ENCODE measurements at regions not wholly inside any gene's neighbourhood (a gene's known extent, or its start where the extent isn't known, plus 50 kb on each side); places are given as distances from the start of the nearest gene placed in this dataset.

DNA sequence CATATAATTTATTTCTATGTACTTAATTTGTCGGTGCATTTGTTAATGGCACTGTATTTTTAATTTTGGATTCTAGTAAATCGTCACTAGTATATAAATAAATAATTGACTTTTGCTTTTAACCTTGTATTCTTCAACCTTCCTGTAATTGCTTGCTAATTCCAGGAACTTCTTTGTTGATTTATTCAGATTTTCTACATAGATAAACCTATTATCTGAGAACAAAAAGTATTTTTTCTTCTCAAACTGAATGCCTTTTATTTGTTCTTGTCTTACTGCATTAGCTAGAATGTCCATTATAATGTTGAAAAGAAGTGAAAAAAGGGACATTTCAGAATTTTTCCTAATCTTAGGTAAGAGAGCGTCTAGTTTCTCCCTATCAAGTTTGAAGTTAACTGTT is 839.1 kb downstream of the SH3BGRL start (continued):
- no peak for TF ChIP-seq ZC3H4 (CRISPR knock-in tag; IDR thresholded peaks at IDR 0.05; ENCODE audit: borderline replicate concordance)
- TF ChIP-seq OTX1 (CRISPR knock-in tag; IDR thresholded peaks at IDR 0.05), result no peak
- TF ChIP-seq SMAD3 (CRISPR knock-in tag; conservative IDR thresholded peaks at IDR 0.05), result no peak
- TF ChIP-seq MTA2 (IDR thresholded peaks at IDR 0.05; ENCODE audit: low read depth), result no peak
- TF ChIP-seq MAFF (IDR thresholded peaks at IDR 0.05; ENCODE audit: low read length), result no peak
- no peak for TF ChIP-seq PRMT5 (CRISPR knock-in tag; IDR thresholded peaks at IDR 0.05)
- no peak for TF ChIP-seq MBD2 (IDR thresholded peaks at IDR 0.05; ENCODE audit: borderline replicate concordance, low read depth)
- TF ChIP-seq, protein P1, sequence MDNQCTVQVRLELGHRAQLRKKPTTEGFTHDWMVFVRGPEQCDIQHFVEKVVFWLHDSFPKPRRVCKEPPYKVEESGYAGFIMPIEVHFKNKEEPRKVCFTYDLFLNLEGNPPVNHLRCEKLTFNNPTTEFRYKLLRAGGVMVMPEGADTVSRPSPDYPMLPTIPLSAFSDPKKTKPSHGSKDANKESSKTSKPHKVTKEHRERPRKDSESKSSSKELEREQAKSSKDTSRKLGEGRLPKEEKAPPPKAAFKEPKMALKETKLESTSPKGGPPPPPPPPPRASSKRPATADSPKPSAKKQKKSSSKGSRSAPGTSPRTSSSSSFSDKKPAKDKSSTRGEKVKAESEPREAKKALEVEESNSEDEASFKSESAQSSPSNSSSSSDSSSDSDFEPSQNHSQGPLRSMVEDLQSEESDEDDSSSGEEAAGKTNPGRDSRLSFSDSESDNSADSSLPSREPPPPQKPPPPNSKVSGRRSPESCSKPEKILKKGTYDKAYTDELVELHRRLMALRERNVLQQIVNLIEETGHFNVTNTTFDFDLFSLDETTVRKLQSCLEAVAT (IDR thresholded peaks at IDR 0.05), result no peak

DNA sequence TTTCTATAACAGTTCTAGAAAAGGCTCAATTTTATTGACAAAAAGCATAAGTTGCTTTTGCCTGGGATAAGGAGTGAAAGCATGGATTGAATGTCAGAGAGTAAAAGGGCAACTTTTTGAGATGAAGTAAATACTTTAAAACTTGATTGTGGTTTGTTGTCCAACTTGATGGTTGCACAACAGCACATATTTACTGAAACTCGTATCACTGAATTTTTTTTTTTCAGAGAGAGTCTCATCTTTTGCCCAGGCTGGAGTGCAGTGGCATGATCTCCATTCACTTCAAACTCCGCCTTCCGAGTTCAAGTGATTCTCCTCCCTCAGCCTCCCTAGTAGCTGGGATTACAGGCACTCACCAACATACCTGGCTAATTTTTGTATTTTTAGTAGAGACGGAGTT is 856.8 kb downstream of the SH3BGRL start:
- no peak overlapping the region for H3K4me2 ChIP-seq (ENCODE audit: insufficient read depth, low read length)
- ATAC-seq (no peak), DNase-seq (ENCODE audit: extremely low read depth in 1 of 4, low spot score in 3 of 4) (no peak), FAIRE-seq (no peak)
- in situ Hi-C loops (cut with MboI) (no loop called here), intact Hi-C loops (cut with micrococcal nuclease) (no loop called here)
- H2AFZ ChIP-seq (ENCODE audit: low read depth, low read length), result no peak overlapping the region
- H3K4me3 ChIP-seq, result no peak overlapping the region
- 0% methylated on average over 4 of the region's 4 CpGs for WGBS (ENCODE audit: insufficient coverage, low coverage, missing lambda C conversion rate)
- ChIA-PET CTCF (ENCODE audit: low intra/inter-chr PET ratio) (no interaction called here), POLR2A (no interaction called here)
- H4K20me1 ChIP-seq (replicated peaks; ENCODE audit: control insufficient read depth, insufficient read depth, low read length), result no peaks in the 10 kb centered on the region
- no peaks in the 10 kb centered on the region for H3K36me3 ChIP-seq (ENCODE audit: control insufficient read depth, insufficient read depth, low read length)
- H3K9me3 ChIP-seq (replicated peaks; ENCODE audit: control insufficient read depth, insufficient read depth, low read depth, low read length), result no peaks in the 10 kb centered on the region
- no peaks in the 10 kb centered on the region for H3K4me1 ChIP-seq (replicated peaks in 1 of 2; ENCODE audit: control insufficient read depth in 2 of 2, insufficient read depth in 2 of 2, low read length in 2 of 2)
- H3K9me1 ChIP-seq (ENCODE audit: control insufficient read depth, insufficient read depth, low read length), result no peaks in the 10 kb centered on the region
- H3K27ac ChIP-seq (ENCODE audit: extremely low read depth, low read depth, low read length), result no peak overlapping the region
- TF ChIP-seq FOXA1 (IDR thresholded peaks at IDR 0.05; ENCODE audit: borderline replicate concordance) (no peak), SMAD4 (CRISPR knock-in tag; conservative IDR thresholded peaks at IDR 0.05) (no peak), XRCC3 (IDR thresholded peaks at IDR 0.05) (no peak), KLF1 (tag; IDR thresholded peaks at IDR 0.05) (no peak)
- TF ChIP-seq, protein P2, sequence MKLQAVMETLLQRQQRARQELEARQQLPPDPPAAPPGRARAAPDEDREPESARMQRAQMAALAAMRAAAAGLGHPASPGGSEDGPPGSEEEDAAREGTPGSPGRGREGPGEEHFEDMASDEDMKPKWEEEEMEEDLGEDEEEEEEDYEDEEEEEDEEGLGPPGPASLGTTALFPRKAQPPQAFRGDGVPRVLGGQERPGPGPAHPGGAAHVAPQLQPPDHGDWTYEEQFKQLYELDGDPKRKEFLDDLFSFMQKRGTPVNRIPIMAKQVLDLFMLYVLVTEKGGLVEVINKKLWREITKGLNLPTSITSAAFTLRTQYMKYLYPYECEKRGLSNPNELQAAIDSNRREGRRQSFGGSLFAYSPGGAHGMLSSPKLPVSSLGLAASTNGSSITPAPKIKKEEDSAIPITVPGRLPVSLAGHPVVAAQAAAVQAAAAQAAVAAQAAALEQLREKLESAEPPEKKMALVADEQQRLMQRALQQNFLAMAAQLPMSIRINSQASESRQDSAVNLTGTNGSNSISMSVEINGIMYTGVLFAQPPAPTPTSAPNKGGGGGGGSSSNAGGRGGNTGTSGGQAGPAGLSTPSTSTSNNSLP (IDR thresholded peaks at IDR 0.05; ENCODE audit: borderline replicate concordance, low read depth, low read length), result no peak
- no peaks in the 10 kb centered on the region for H3K79me2 ChIP-seq (ENCODE audit: control insufficient read depth, insufficient read depth, low read length)
- no TSS peak for BruUV-seq (replicated peaks)
- H3K9ac ChIP-seq (ENCODE audit: insufficient read depth in 1 of 2, low read depth in 2 of 2, low read length in 2 of 2), result no peak overlapping the region
- H3K27me3 ChIP-seq (ENCODE audit: control insufficient read depth in 2 of 2, insufficient read depth in 2 of 2, low read length in 2 of 2), result no peaks in the 10 kb centered on the region

Measured in K562 (cell line).